ENCODE measurements at regions not wholly inside any gene's neighbourhood (a gene's known extent, or its start where the extent isn't known, plus 50 kb on each side); places are given as distances from the start of the nearest gene placed in this dataset.

- H3K27ac ChIP-seq (ENCODE audit: low read length) = no peak overlapping the region
- no peak for DNase-seq (ENCODE audit: low read depth, low spot score)
- H3K27me3 ChIP-seq (ENCODE audit: control insufficient read depth, insufficient read depth, low read length) = no peaks in the 10 kb centered on the region; the same call in 1 of the 2 replicates
- POLR2A ChIA-PET = no interaction called here
- peaks cover 8% of the 10 kb centered on the region; the same call in 1 of the 2 replicates for H3K4me1 ChIP-seq (ENCODE audit: control insufficient read depth, insufficient read depth, low read length)
- CTCF ChIA-PET = no interaction called here
- no peak overlapping the region for H3K4me3 ChIP-seq (ENCODE audit: low read depth in 2 of 2, low read length in 2 of 2)
- no peaks in the 10 kb centered on the region for H3K9me3 ChIP-seq (ENCODE audit: control insufficient read depth, insufficient read depth, low read depth, low read length)
- TF ChIP-seq POLR2AphosphoS5 (IDR thresholded peaks at IDR 0.05; ENCODE audit: low read depth, low read length) = no peak
- no peak for TF ChIP-seq TCF7L2 (IDR thresholded peaks at IDR 0.05; ENCODE audit: low read depth, low read length)
- TF ChIP-seq CTCF (IDR thresholded peaks at IDR 0.05) = no peak
- TF ChIP-seq SIN3A (IDR thresholded peaks at IDR 0.05; ENCODE audit: borderline replicate concordance, insufficient read depth, low read depth, low read length) = no peak
- no peak for TF ChIP-seq REST (IDR thresholded peaks at IDR 0.05; ENCODE audit: insufficient read depth in 1 of 2, low read depth in 2 of 2, low read length in 1 of 2)
- intact Hi-C loops (cut with micrococcal nuclease; ENCODE audit: unreplicated experiment) (no loop called here), in situ Hi-C loops (cut with HindIII; ENCODE audit: low pct_unique_long_range_greater_than_20kb, low sequenced_read_pairs) (no loop called here)
- H3K36me3 ChIP-seq (ENCODE audit: control insufficient read depth, insufficient read depth, low read length) = no peaks in the 10 kb centered on the region
- no peak for ATAC-seq
- BruUV-seq (replicated peaks) = no TSS peak
Observed at GRCh38 chr3:10555263-10555662, 49.9 kb upstream of the ATP2B2 start.

GRCh38 chr3:10556312-10556711, 50.9 kb upstream of the ATP2B2 start:
- TF ChIP-seq TCF7L2 (IDR thresholded peaks at IDR 0.05; ENCODE audit: low read depth, low read length) (no peak), REST (IDR thresholded peaks at IDR 0.05; ENCODE audit: insufficient read depth in 1 of 2, low read depth in 2 of 2, low read length in 1 of 2) (no peak), POLR2AphosphoS5 (IDR thresholded peaks at IDR 0.05; ENCODE audit: low read depth, low read length) (no peak), CTCF (IDR thresholded peaks at IDR 0.05) (no peak), SIN3A (IDR thresholded peaks at IDR 0.05; ENCODE audit: borderline replicate concordance, insufficient read depth, low read depth, low read length) (no peak)
- POLR2A ChIA-PET = no interaction called here
- Histone ChIP-seq H3K27me3 (ENCODE audit: control insufficient read depth, insufficient read depth, low read length) (no peaks in the 10 kb centered on the region; the same call in 1 of the 2 replicates), H3K36me3 (ENCODE audit: control insufficient read depth, insufficient read depth, low read length) (no peaks in the 10 kb centered on the region), H3K27ac (ENCODE audit: low read length) (no peak overlapping the region), H3K4me3 (ENCODE audit: low read depth in 2 of 2, low read length in 2 of 2) (no peak overlapping the region), H3K4me1 (ENCODE audit: control insufficient read depth, insufficient read depth, low read length) (peaks cover 8% of the 10 kb centered on the region; the same call in 1 of the 2 replicates), H3K9me3 (ENCODE audit: control insufficient read depth, insufficient read depth, low read depth, low read length) (no peaks in the 10 kb centered on the region)
- intact Hi-C loops (cut with micrococcal nuclease; ENCODE audit: unreplicated experiment) = no loop called here
- ATAC-seq = no peak
- no TSS peak for BruUV-seq (replicated peaks)
- CTCF ChIA-PET = no interaction called here
- in situ Hi-C loops (cut with HindIII; ENCODE audit: low pct_unique_long_range_greater_than_20kb, low sequenced_read_pairs) = no loop called here
- DNase-seq (ENCODE audit: low read depth, low spot score) = no peak
